HCT116 (cell line): ENCODE measurements at regions not wholly inside any gene's neighbourhood (a gene's known extent, or its start where the extent isn't known, plus 50 kb on each side); places are given as distances from the start of the nearest gene placed in this dataset.

Source experiments
- ATAC-seq: fragments of 200-7000 bp; cut with Tn5 transposase; 2 replicates; pipeline ENCODE4 v1.9.1; 2020; ENCODE audit warnings: mild to moderate bottlenecking, moderate library complexity
- BruUV-seq: library from RNA; stranded (reverse); fragments of 400-500 nt; replicated peaks from 2 replicates; lab custom pipeline; 2021; lab: Mats Ljungman, UMichigan
- CTCF ChIA-PET: fragments of 300-600 bp; sonication (Branson Sonifier 250); formaldehyde crosslinking; loops from one replicate; lab custom pipeline; 2021; ENCODE audit warnings: antibody characterized with exemption; lab: Charles Lee
- POLR2A ChIA-PET: fragments of 300-600, 350-600 bp; sonication (Branson Sonifier 250); formaldehyde crosslinking; loops from one replicate; lab custom pipeline; 2021; ENCODE audit warnings: antibody characterized with exemption; lab: Charles Lee
- RAD21 ChIA-PET, 2 experiments: fragments of 300-600 bp; sonication (Branson Sonifier 250); formaldehyde crosslinking; loops; one replicate each; lab custom pipeline; 2023; ENCODE audit warnings: low total read pairs in 2 of 2; ENCODE audit not compliant: uncharacterized antibody in 2 of 2, unreplicated experiment in 2 of 2, low non-redundant PET in 1 of 2; lab: Charles Lee
- DNase-seq: peaks from one replicate; pipeline ENCODE4 v3.0.0-alpha.2; 2010; ENCODE audit warnings: low read depth, low spot score
- H2AFZ ChIP-seq: fragments of 200-600 bp; shearing (Covaris generic), sonication (generic); 2 replicates; pipeline ENCODE4 v1.6.1; 2017; ENCODE audit warnings: low read depth, mixed run types, mixed read lengths, antibody characterized with exemption, low read length; ENCODE audit not compliant: poor library complexity, severe bottlenecking
- H3K27ac ChIP-seq: 2 replicates; pipeline ENCODE4 v1.5.1; 2012; ENCODE audit warnings: low read depth, low read length
- H3K27me3 ChIP-seq: fragments of 200-600 bp; sonication (generic); 2 replicates; pipeline ENCODE4 v1.6.1; 2016; ENCODE audit warnings: mixed run types, low read length, mixed read lengths; ENCODE audit not compliant: insufficient read depth
- H3K36me3 ChIP-seq, 2 experiments: fragments of 200-500 bp in 1 of 2; fragments of 200-600 bp in 1 of 2; sonication (Bioruptor generic) in 1 of 2; sonication (generic) in 1 of 2; 2 replicates each; pipeline versions ENCODE4 v1.5.1 to v1.6.1; 2014 to 2016; ENCODE audit warnings: low read length in 2 of 2, inconsistent platforms in 1 of 2, mixed read lengths in 1 of 2, mixed run types in 1 of 2; ENCODE audit not compliant: insufficient read depth in 2 of 2, control insufficient read depth in 1 of 2
- H3K4me1 ChIP-seq, 2 experiments: fragments of 200-600 bp in 1 of 2; sonication (generic) in 1 of 2; 2 replicates each; pipeline versions ENCODE4 v1.5.1 to v1.6.1; 2012 to 2017; ENCODE audit warnings: low read length in 2 of 2, inconsistent platforms in 1 of 2, mild to moderate bottlenecking in 1 of 2, mixed read lengths in 1 of 2, mixed run types in 1 of 2, moderate library complexity in 1 of 2; ENCODE audit not compliant: insufficient read depth in 2 of 2, control insufficient read depth in 1 of 2
- H3K4me2 ChIP-seq: fragments of 200-600 bp; sonication (generic); 2 replicates; pipeline ENCODE4 v1.6.1; 2017; ENCODE audit warnings: mixed run types, low read length, mixed read lengths
- H3K4me3 ChIP-seq, 2 experiments: fragments of 200-600 bp in 1 of 2; sonication (generic) in 1 of 2; replicated peaks in 1 of 2; 2 replicates each; pipeline ENCODE4 v1.5.1; 2011 to 2016; ENCODE audit warnings: low read length in 2 of 2, control low read depth in 1 of 2, low read depth in 1 of 2, mild to moderate bottlenecking in 1 of 2, mixed read lengths in 1 of 2, mixed run types in 1 of 2
- H3K79me2 ChIP-seq: fragments of 200-600 bp; sonication (generic); 2 replicates; pipeline ENCODE4 v1.6.1; 2017; ENCODE audit warnings: mild to moderate bottlenecking, mixed run types, low read length, moderate library complexity, mixed read lengths; ENCODE audit not compliant: insufficient read depth
- H3K9ac ChIP-seq: fragments of 200-600 bp; sonication (generic); 2 replicates; pipeline ENCODE4 v1.6.1; 2016; ENCODE audit warnings: low read length, mixed read lengths
- H3K9me2 ChIP-seq: fragments of 200-600 bp; sonication (generic), shearing (Covaris generic); 2 replicates; pipeline ENCODE4 v1.6.1; 2017; ENCODE audit warnings: mixed run types, mild to moderate bottlenecking, moderate library complexity; ENCODE audit not compliant: insufficient read depth
- H3K9me3 ChIP-seq, 2 experiments: fragments of 200-500 bp in 1 of 2; fragments of 200-600 bp in 1 of 2; sonication (Bioruptor generic) in 1 of 2; sonication (generic) in 1 of 2; 2 replicates each; pipeline ENCODE4 v1.6.1; 2014 to 2017; ENCODE audit warnings: low read length in 2 of 2, mixed read lengths in 2 of 2, inconsistent platforms in 1 of 2, low read depth in 1 of 2, mild to moderate bottlenecking in 1 of 2, mixed run types in 1 of 2, moderate library complexity in 1 of 2; ENCODE audit not compliant: control insufficient read depth in 1 of 2, insufficient read depth in 1 of 2
- H4K20me1 ChIP-seq: fragments of 200-600 bp; sonication (generic), shearing (Covaris generic); 2 replicates; pipeline ENCODE4 v1.6.1; 2017; ENCODE audit warnings: mixed run types, mild to moderate bottlenecking, moderate library complexity; ENCODE audit not compliant: insufficient read depth
- ATF3 ChIP-seq: IDR thresholded peaks from 2 replicates; pipeline ENCODE4 v1.6.1; 2012
- CBX3 ChIP-seq: IDR thresholded peaks from 2 replicates; pipeline ENCODE4 v1.6.1; 2012; ENCODE audit warnings: low read depth
- CTCF ChIP-seq, 3 experiments: fragments of 200-600 bp in 1 of 3; sonication (generic) in 1 of 3; IDR thresholded peaks in 2 of 3; conservative IDR thresholded peaks in 1 of 3; 2 replicates each; pipeline ENCODE4 v1.5.1; 2012 to 2017; ENCODE audit warnings: low read depth in 2 of 3, low read length in 2 of 3, antibody characterized with exemption in 1 of 3, borderline replicate concordance in 1 of 3, control low read depth in 1 of 3, mild to moderate bottlenecking in 1 of 3, mixed read lengths in 1 of 3, mixed run types in 1 of 3, moderate library complexity in 1 of 3; ENCODE audit not compliant: insufficient read depth in 1 of 3
- EGR1 ChIP-seq: IDR thresholded peaks from 2 replicates; pipeline ENCODE4 v1.6.1; 2012; ENCODE audit warnings: low read depth
- ELF1 ChIP-seq: IDR thresholded peaks from 2 replicates; pipeline ENCODE4 v1.6.1; 2012; ENCODE audit warnings: low read depth, borderline replicate concordance
- FOSL1 ChIP-seq: IDR thresholded peaks from 2 replicates; pipeline ENCODE4 v1.6.1; 2012; ENCODE audit warnings: low read depth
- MAX ChIP-seq: IDR thresholded peaks from 2 replicates; pipeline ENCODE4 v1.6.1; 2012
- POLR2A ChIP-seq: IDR thresholded peaks from 2 replicates; pipeline ENCODE4 v1.7.0; 2011; ENCODE audit warnings: borderline replicate concordance; ENCODE audit not compliant: insufficient read depth, insufficient read length; ENCODE audit errors: extremely low read depth
- POLR2AphosphoS5 ChIP-seq: IDR thresholded peaks from 2 replicates; pipeline ENCODE4 v1.6.1; 2011; ENCODE audit warnings: mild to moderate bottlenecking, low read depth, low read length, moderate library complexity
- RAD21 ChIP-seq: IDR thresholded peaks from 2 replicates; pipeline ENCODE4 v1.6.1; 2012; ENCODE audit warnings: low read depth, mild to moderate bottlenecking
- REST ChIP-seq: IDR thresholded peaks from 2 replicates; pipeline ENCODE4 v1.6.1; 2012; ENCODE audit warnings: low read depth
- SIN3A ChIP-seq: IDR thresholded peaks from 2 replicates; pipeline ENCODE4 v1.6.1; 2012; ENCODE audit warnings: low read depth
- SP1 ChIP-seq: IDR thresholded peaks from 2 replicates; pipeline ENCODE4 v1.6.1; 2012; ENCODE audit warnings: low read depth
- SRF ChIP-seq: IDR thresholded peaks from 2 replicates; pipeline ENCODE4 v1.6.1; 2012; ENCODE audit warnings: low read depth
- ZBTB33 ChIP-seq: IDR thresholded peaks from 2 replicates; pipeline ENCODE4 v1.6.1; 2011; ENCODE audit warnings: mild to moderate bottlenecking, low read length, moderate library complexity; ENCODE audit not compliant: insufficient replicate concordance; ENCODE audit errors: extremely low read depth
- ZFX ChIP-seq: fragments of 450-650 bp; IDR thresholded peaks from 2 replicates; pipeline ENCODE4 v1.6.1; 2017
- ZNF274 ChIP-seq: fragments of 200-500 bp; sonication (Bioruptor generic); IDR thresholded peaks from 2 replicates; pipeline ENCODE4 v1.6.1; 2014; ENCODE audit warnings: mild to moderate bottlenecking, low read depth, low read length, inconsistent platforms
- intact Hi-C: fragments of 100-400 bp; cut with micrococcal nuclease; formaldehyde crosslinking; loops from 2 replicates; pipeline ENCODE4 v1.10.0; 2022

- no peaks in the 10 kb centered on the region for H3K9me2 ChIP-seq
- TF ChIP-seq CBX3 (no peak), CTCF (IDR thresholded peaks at IDR 0.05 in 2 of 3, conservative IDR thresholded peaks at IDR 0.05 in 1 of 3; ENCODE audit: borderline replicate concordance in 1 of 3, insufficient read depth in 1 of 3, low read depth in 2 of 3, low read length in 2 of 3) (no peak), MAX (no peak), POLR2A (no peak), EGR1 (no peak), ZBTB33 (no peak), ZFX (no peak), ATF3 (no peak), SP1 (no peak), SIN3A (no peak), POLR2AphosphoS5 (no peak), FOSL1 (no peak), ELF1 (no peak), RAD21 (no peak), ZNF274 (no peak), REST (no peak), SRF (no peak)
- CTCF ChIA-PET: no interaction called here
- no peak overlapping the region for H3K9ac ChIP-seq
- no peak overlapping the region for H2AFZ ChIP-seq
- H3K4me3 ChIP-seq: no peak overlapping the region
- POLR2A ChIA-PET: no interaction called here
- no TSS peak for BruUV-seq
- intact Hi-C loops: no loop called here
- ATAC-seq (no peak), DNase-seq (no peak)
- RAD21 ChIA-PET: no interaction called here
- H3K4me2 ChIP-seq: no peak overlapping the region
- no peaks in the 10 kb centered on the region for H3K79me2 ChIP-seq
- H3K27me3 ChIP-seq: no peaks in the 10 kb centered on the region
- no peak overlapping the region for H3K27ac ChIP-seq
- no peaks in the 10 kb centered on the region for H3K9me3 ChIP-seq
- H4K20me1 ChIP-seq: no peaks in the 10 kb centered on the region
- H3K36me3 ChIP-seq: no peaks in the 10 kb centered on the region
- H3K4me1 ChIP-seq: no peaks in the 10 kb centered on the region
Measured at GRCh38 chr4:164503874-164504273, 250.1 kb upstream of the SMIM31 start.
